ENCODE measurements at regions not wholly inside any gene's neighbourhood (a gene's known extent, or its start where the extent isn't known, plus 50 kb on each side); places are given as distances from the start of the nearest gene placed in this dataset.

DNA sequence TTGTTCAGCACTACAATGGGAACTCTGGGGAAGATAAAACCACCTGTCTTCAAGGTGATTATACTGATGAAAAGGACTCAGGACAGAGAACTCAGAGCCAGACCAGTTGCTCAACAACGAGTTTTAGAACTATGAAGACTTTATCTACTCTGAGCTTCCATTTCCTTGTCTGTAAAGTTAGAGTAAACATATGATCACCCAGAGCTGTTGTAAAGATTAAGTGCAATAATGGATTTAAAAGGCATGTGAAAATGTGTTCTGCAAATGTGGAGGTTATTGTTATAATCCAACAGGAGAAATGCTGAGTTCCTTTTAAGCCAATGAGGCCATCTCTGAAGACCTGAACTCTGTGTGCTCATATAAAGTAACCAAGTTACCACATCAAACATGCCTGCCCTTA, 139.7 kb upstream of the CMC1 start:
- DNase-seq (ENCODE audit: low read depth), result no peak
- H3K4me3 ChIP-seq (ENCODE audit: low read depth, low read length), result no peak overlapping the region
- in situ Hi-C loops (cut with HindIII; ENCODE audit: low sequenced_read_pairs), result loop anchor here (5.0 kb wide), 1 partner anchor 66 kb away; no protein-coding TSS in a partner anchor
- TF ChIP-seq, protein P1, sequence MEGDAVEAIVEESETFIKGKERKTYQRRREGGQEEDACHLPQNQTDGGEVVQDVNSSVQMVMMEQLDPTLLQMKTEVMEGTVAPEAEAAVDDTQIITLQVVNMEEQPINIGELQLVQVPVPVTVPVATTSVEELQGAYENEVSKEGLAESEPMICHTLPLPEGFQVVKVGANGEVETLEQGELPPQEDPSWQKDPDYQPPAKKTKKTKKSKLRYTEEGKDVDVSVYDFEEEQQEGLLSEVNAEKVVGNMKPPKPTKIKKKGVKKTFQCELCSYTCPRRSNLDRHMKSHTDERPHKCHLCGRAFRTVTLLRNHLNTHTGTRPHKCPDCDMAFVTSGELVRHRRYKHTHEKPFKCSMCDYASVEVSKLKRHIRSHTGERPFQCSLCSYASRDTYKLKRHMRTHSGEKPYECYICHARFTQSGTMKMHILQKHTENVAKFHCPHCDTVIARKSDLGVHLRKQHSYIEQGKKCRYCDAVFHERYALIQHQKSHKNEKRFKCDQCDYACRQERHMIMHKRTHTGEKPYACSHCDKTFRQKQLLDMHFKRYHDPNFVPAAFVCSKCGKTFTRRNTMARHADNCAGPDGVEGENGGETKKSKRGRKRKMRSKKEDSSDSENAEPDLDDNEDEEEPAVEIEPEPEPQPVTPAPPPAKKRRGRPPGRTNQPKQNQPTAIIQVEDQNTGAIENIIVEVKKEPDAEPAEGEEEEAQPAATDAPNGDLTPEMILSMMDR (IDR thresholded peaks at IDR 0.05; ENCODE audit: low read depth, low read length, missing control alignments), result no peak

- DNase-seq (ENCODE audit: low read depth), result no peak
- no peak overlapping the region for H3K4me3 ChIP-seq (ENCODE audit: low read depth, low read length)
- TF ChIP-seq, protein P1 (IDR thresholded peaks at IDR 0.05; ENCODE audit: low read depth, low read length, missing control alignments), result no peak
- in situ Hi-C loops (cut with HindIII; ENCODE audit: low sequenced_read_pairs), result loop anchor here (5.0 kb wide), 1 partner anchor 63 kb away; no protein-coding TSS in a partner anchor
These were observed 137.6 kb upstream of the CMC1 start for GRCh38 chr3:28103861-28104260.

DNA sequence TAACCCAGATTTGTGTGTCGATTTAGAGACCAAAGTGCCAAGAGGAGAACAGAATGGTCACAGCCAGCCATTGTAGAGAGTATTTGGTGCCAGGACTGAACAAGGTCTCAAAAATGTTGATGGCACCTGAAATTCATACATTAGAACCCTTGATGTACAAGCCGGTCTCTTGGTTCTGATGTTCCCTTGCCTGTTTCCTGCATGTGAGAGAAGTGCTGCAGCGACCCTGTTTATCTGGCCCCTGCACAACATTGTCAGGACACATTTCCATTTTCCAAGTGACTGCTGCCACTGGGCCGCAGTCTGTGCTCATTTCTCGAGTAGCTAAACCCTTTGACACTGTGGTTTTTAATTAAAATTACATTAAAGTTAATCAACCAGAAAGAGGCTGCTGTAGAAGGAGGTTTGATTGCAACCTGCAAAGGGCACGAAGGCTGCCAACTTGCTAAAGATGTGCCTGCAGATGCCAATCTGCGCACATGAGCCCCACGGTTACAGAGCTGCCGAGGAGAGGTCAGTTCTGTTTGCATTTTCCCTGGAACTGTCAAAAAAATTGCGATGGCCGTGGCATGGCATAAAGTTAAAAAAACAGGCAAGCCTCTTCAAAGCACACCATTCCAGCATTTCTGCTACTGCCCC, 136.4 kb upstream of the CMC1 start:
- no peak overlapping the region for H3K4me3 ChIP-seq (ENCODE audit: low read depth, low read length)
- no peak for DNase-seq (ENCODE audit: low read depth)
- TF ChIP-seq, protein P1 (IDR thresholded peaks at IDR 0.05; ENCODE audit: low read depth, low read length, missing control alignments), result no peak
- in situ Hi-C loops (cut with HindIII; ENCODE audit: low sequenced_read_pairs), result loop anchor here (5.0 kb wide), 1 partner anchor 62 kb away; no protein-coding TSS in a partner anchor

- TF ChIP-seq, protein P1 (IDR thresholded peaks at IDR 0.05; ENCODE audit: low read depth, low read length, missing control alignments), result no peak
- H3K4me3 ChIP-seq (ENCODE audit: low read depth, low read length), result no peak overlapping the region
- DNase-seq (ENCODE audit: low read depth), result no peak
- in situ Hi-C loops (cut with HindIII; ENCODE audit: low sequenced_read_pairs), result no loop called here
These were observed 131.6 kb upstream of the CMC1 start for GRCh38 chr3:28109829-28110228.

DNA sequence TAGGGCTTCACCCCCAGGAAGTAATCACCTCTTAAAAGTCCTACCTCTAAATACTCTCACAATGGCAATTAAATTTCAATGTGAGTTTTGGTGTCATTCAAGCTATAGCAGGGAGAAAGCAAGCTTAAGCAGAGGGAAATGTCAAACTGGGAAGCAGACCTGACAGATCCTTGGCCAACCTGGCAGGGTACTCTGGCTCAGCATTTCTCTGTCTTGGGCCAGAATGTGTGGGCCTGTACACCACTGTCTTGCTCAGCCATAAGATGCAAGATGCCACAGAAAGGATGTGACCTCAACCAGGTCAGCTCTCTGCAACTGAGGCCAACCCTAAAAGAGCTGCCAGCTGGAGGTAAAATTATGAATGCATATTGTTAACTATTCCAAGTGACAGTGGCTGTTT, 130.6 kb upstream of the CMC1 start:
- H3K4me3 ChIP-seq (ENCODE audit: low read depth, low read length), result no peak overlapping the region
- TF ChIP-seq, protein P1 (IDR thresholded peaks at IDR 0.05; ENCODE audit: low read depth, low read length, missing control alignments), result no peak
- DNase-seq (ENCODE audit: low read depth), result no peak
- in situ Hi-C loops (cut with HindIII; ENCODE audit: low sequenced_read_pairs), result no loop called here

- H3K4me3 ChIP-seq (ENCODE audit: low read depth, low read length), result no peak overlapping the region
- in situ Hi-C loops (cut with HindIII; ENCODE audit: low sequenced_read_pairs), result no loop called here
- TF ChIP-seq, protein P1 (IDR thresholded peaks at IDR 0.05; ENCODE audit: low read depth, low read length, missing control alignments), result no peak
- no peak for DNase-seq (ENCODE audit: low read depth)
These were observed 126.5 kb upstream of the CMC1 start for GRCh38 chr3:28114893-28115292.

Measured in astrocyte of the cerebellum (primary cell).